C4-2B (cell line): ENCODE measurements at regions not wholly inside any gene's neighbourhood (a gene's known extent, or its start where the extent isn't known, plus 50 kb on each side); places are given as distances from the start of the nearest gene placed in this dataset.
"Not testable (repeated sequence)": the region's sequence is repeated elsewhere in the genome, so short reads cannot be mapped to it uniquely, and the experiment has no call there.

Source experiments
- ZFX ChIP-seq: fragments of 450-650 bp; IDR thresholded peaks from 2 replicates; pipeline ENCODE4 v1.6.1; 2017
- TF ChIP-seq, protein P1 (sequence below): fragments of 450-650 bp; conservative IDR thresholded peaks from 2 replicates; pipeline ENCODE4 v1.5.1; 2017; ENCODE audit warnings: mild to moderate bottlenecking

DNA sequence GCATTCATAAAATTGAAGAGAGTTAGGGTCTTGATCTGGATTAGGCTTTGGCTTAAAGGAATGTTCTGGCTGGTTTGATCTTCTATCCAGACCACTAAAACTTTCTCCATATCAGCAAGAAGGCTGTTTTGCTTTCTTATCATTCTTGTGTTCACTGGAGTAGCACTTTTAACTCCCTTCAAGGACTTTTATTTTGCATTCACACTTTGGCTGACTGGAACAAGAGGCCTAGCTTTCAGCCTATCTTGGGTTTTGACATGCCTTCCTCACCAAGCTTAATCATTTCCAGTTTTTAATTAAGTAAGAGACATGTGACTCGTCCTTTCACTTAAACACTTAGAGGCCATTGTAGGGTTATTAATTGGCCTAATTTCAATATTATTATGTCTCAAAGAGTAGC is 190.3 kb downstream of the RAB11FIP2 start:
- TF ChIP-seq, protein P1, sequence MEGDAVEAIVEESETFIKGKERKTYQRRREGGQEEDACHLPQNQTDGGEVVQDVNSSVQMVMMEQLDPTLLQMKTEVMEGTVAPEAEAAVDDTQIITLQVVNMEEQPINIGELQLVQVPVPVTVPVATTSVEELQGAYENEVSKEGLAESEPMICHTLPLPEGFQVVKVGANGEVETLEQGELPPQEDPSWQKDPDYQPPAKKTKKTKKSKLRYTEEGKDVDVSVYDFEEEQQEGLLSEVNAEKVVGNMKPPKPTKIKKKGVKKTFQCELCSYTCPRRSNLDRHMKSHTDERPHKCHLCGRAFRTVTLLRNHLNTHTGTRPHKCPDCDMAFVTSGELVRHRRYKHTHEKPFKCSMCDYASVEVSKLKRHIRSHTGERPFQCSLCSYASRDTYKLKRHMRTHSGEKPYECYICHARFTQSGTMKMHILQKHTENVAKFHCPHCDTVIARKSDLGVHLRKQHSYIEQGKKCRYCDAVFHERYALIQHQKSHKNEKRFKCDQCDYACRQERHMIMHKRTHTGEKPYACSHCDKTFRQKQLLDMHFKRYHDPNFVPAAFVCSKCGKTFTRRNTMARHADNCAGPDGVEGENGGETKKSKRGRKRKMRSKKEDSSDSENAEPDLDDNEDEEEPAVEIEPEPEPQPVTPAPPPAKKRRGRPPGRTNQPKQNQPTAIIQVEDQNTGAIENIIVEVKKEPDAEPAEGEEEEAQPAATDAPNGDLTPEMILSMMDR: not testable (repeated sequence)
- not testable (repeated sequence) for TF ChIP-seq ZFX
